ENCODE measurements at regions not wholly inside any gene's neighbourhood (a gene's known extent, or its start where the extent isn't known, plus 50 kb on each side); places are given as distances from the start of the nearest gene placed in this dataset.

- DNase-seq (ENCODE audit: low read depth) = no peak
Measured at GRCh38 chr1:87615491-87615890, 286.8 kb downstream of the LMO4 start.

DNA sequence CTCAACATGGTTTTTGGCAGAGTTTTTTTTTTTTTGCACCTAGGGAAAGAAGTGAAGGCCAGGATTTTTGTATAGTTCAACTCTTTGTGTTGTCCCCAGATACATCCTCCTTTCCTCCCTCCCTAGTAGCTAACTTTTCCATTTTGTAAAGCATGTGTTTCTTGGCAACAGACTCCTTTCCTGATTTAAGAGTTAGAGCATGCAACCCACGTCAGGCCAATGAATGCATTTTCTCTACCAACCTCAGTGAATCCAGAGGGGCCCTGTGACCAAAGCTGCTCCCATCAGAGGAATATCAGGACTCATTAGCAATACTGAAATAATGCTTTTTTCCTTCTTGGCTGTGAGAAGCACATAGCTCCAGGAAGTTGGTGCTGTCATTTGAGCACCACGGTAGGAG lies 287.2 kb downstream of the LMO4 start:
- no peak for DNase-seq (ENCODE audit: low read depth)

GRCh38 chr1:87620807-87621206 lies 292.1 kb downstream of the LMO4 start:
- DNase-seq (ENCODE audit: low read depth) = no peak

- DNase-seq (ENCODE audit: low read depth) = no peak
Measured at GRCh38 chr1:87629673-87630072, 301.0 kb downstream of the LMO4 start.

- DNase-seq (ENCODE audit: low read depth) = no peak
Measured at GRCh38 chr1:87632232-87632631, 303.6 kb downstream of the LMO4 start.

DNA sequence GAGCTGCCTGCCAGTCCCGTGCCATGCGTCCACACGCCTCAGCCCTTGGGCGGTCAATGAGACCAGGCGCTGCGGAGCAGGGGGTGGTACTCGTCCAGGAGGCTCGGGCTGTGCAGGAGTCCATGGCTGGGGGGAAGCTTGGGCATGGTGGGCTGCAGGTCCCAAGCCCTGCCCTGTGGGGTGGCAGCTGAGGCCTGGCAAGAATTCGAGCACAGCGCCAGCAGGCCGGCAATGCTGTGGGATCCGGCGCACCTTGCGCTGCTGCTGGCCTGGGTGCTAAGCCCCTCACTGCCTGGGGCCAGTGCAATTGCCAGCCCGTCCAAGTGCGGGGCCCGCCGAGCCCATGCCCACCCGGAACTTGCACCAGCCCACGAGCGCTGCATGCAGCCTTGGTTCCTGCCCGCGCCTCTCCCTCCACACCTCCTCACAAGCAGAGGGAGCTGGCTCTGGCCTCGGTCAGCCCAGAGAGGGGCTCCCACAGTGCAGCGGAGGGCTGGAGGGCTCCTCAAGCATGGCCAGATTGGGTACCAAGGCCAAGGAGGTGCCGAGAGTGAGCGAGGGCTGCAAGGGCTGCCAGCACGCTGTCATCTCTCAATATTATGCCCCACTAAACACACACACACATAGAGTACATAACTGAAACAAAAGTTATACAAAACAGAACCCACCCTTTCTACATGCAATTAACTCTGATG lies 307.7 kb downstream of the LMO4 start:
- no peak for DNase-seq (ENCODE audit: low read depth)

DNA sequence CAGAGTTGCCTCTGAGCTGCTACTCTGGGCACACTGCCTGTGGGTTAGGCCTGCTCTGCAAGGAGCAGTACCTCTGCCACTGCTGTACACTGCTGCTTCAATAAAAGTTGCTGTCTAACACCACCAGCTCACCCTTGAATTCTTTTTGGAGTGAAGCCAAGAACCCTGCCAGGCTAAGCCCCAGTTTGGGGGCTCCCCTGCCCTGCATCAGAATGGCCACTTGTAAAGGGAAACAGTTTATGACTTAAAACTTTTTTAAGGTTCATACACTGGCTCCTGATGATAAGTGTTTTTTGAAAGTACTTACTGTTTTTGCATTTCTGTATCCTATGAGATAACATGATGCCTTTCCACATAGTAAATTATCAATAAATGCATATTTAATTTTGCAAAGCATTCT lies 310.0 kb downstream of the LMO4 start:
- no peak for DNase-seq (ENCODE audit: low read depth)

GRCh38 chr1:87641996-87642395 lies 313.3 kb downstream of the LMO4 start:
- DNase-seq (ENCODE audit: low read depth) = no peak

GRCh38 chr1:87642581-87643221 lies 314.0 kb downstream of the LMO4 start:
- DNase-seq (ENCODE audit: low read depth) = no peak

DNA sequence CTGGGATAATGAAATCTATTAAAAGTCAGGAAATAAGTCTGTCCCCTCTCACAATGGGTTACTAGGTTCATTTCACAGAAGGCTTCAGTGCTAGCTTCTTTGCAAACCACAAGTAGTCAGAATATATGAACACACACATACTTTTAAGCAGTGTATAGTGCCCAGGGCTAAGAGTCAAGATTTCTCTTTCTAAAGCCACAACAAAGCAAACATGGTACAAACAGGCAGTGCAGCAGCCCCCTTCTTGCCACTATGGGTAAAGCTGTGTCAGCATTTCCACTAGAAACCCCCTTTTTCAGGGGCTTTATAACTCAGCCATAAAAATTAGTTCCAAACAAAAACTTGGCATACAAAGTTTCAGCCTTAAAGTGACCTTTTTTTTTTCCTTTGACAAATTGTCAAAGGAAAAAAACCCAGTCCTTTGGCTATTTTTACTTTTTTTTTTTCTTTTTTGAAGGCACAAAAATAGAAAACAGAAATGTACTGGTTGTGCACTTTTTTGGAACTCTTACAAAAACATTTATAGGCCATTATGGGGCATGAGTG lies 315.4 kb downstream of the LMO4 start:
- no peak for DNase-seq (ENCODE audit: low read depth)

- DNase-seq (ENCODE audit: low read depth) = no peak
Measured at GRCh38 chr1:87644579-87645190, 316.0 kb downstream of the LMO4 start.

GRCh38 chr1:87647430-87648177 lies 318.9 kb downstream of the LMO4 start:
- DNase-seq (ENCODE audit: low read depth) = no peak

- DNase-seq (ENCODE audit: low read depth) = no peak
Measured at GRCh38 chr1:87648323-87649119, 319.8 kb downstream of the LMO4 start.

DNA sequence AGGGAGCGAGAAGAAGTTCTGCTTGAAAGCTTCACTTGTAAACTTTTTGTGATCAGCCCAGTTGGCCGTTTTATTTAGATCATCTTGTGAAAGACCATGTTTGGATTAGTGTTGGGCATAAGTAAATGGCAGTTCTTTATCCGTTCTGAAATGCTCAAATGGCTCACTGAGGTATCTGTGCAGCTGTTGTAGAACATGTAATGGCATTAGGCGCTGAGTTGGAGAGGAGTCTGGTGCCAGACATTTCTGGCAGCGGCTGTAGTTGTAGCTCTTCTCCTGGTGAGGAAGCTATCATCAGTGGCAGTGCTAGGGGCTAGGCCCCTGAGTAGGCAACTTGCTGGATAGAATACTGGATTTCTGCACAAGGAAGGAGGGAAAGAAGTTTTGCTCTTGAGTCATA lies 321.6 kb downstream of the LMO4 start:
- DNase-seq (ENCODE audit: low read depth) = no peak

GRCh38 chr1:87652176-87652575 lies 323.5 kb downstream of the LMO4 start:
- DNase-seq (ENCODE audit: low read depth) = no peak

GRCh38 chr1:87665151-87665550 lies 336.5 kb downstream of the LMO4 start:
- DNase-seq (ENCODE audit: low read depth) = no peak

DNA sequence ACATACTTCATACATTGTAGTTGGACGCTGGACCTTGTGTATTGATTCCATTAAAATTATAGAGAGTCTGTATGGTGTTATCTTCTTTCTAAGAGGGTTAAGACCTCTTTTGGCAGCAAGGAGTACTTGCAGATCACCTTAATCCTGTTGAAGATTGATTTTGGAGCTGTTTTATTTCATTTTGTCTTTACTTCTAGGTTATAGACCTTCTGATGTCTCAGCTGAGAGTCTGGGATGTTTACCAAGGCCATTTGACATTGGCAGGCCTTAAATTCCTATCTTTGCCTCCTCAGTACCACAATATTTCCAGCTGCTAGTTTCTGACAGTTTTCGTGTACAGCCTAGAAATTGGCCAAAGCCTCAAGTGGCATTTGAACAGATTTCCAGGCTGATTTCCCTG lies 338.0 kb downstream of the LMO4 start:
- DNase-seq (ENCODE audit: low read depth) = no peak

- no peak for DNase-seq (ENCODE audit: low read depth)
Measured at GRCh38 chr1:87669674-87670073, 341.0 kb downstream of the LMO4 start.

DNA sequence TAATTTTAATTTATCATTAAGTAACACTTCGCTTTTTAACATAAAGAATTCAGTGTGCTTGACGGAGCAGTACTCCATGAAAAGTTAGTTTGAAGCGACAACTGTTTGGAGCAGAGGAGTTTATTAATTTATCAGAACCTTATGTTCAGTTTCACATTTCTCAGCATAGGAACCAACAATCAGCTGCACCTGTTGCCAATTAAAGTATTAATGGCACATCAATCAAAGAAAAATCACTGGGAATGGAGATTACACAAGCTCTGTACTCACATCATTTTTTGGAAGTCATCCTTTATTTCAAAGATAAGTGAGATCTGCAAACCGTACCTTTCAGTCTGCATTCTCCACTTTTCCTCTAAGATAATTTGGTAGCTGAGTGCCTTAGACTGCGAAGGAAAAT lies 344.6 kb downstream of the LMO4 start:
- DNase-seq (ENCODE audit: low read depth) = no peak

GRCh38 chr1:87673748-87674147 lies 345.1 kb downstream of the LMO4 start:
- no peak for DNase-seq (ENCODE audit: low read depth)

- DNase-seq (ENCODE audit: low read depth) = no peak
Measured at GRCh38 chr1:87674791-87675190, 346.1 kb downstream of the LMO4 start.

DNA sequence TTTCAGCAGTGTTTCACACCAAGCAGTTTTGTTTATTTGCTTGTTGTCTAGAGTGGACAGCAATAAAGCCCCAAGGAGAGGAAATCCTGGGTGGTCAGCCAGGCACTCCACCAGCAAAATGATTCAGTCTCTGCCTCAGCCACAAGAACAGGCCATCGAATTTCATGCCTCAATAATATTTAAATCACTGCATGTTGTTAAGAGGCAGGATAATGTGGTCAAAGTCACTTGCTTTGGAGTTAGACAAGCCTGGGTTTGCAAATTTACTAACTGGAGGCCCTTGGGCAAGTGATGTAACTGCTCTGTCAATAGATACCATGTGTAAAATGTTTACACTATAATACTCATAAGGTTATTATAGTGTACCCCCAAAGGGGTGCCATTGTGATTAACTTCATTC lies 349.6 kb downstream of the LMO4 start:
- no peak for DNase-seq (ENCODE audit: low read depth)
